ENCODE measurements at regions not wholly inside any gene's neighbourhood (a gene's known extent, or its start where the extent isn't known, plus 50 kb on each side); places are given as distances from the start of the nearest gene placed in this dataset.

- no peak for TF ChIP-seq MAX (IDR thresholded peaks at IDR 0.05; ENCODE audit: low read depth)
- peak in 1 of 2 experiments; percentile 82; a peak in 2 of 4 replicates for TF ChIP-seq EP300 (IDR thresholded peaks at IDR 0.05; ENCODE audit: borderline replicate concordance in 1 of 2, low read depth in 1 of 2, low read length in 1 of 2)
Observed at GRCh38 chr2:3042601-3043585, 334.7 kb downstream of the EIPR1 start.
